GM19372 (cell line): ENCODE measurements at regions not wholly inside any gene's neighbourhood (a gene's known extent, or its start where the extent isn't known, plus 50 kb on each side); places are given as distances from the start of the nearest gene placed in this dataset.
"Not testable (repeated sequence)": the region's sequence is repeated elsewhere in the genome, so short reads cannot be mapped to it uniquely, and the experiment has no call there.

Experiments
- ATAC-seq: cut with Tn5 transposase; IDR thresholded peaks from one replicate; pipeline ENCODE4 v1.9.1; 2021; ENCODE audit warnings: mild to moderate bottlenecking, low read depth, moderate library complexity; ENCODE audit not compliant: unreplicated experiment

- no peak for ATAC-seq
These were observed 52.2 kb downstream of the CALML3 start for GRCh38 chr10:5576780-5577624.

DNA sequence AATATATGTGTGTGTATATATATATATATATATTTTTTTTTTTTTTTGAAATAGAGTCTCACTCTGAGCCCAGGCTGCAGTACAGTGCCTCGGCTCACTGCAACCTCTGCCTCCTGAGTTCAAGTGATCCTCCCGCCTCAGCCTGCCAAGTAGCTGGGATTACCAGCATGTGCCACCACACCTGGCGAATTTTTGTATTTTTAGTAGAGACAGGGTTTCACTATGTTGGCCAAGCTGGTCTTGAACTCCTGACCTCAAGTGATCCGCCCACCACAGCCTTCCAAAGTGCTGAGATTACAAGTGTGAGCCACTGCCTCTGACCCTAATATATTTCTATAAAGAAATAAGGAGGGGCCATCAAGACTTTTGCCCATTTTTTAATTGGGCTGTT is 55.3 kb downstream of the CALML3 start:
- not testable (repeated sequence) for ATAC-seq

GRCh38 chr10:5581670-5582566 is 57.2 kb downstream of the CALML3 start:
- ATAC-seq, result peak; percentile 55

DNA sequence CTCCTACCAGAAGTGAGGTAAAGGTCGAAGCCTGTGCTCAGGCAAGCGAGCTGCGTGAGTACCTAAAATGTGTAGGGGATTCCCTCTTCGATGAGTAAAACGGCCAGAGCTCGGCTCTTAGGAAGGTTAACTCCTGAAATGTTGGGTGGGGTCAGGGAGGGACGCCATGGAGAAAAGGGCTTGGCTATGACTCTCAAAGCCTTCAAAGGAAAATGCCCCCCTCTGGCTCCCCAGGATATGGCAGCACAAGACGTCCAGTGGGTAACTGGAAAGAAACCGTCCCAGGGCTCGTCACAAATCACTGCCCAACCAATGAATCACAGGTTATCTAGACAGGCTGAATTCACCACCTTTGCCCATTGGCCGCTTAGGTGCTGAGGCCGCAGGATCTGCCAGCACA is 58.0 kb downstream of the CALML3 start:
- ATAC-seq, result no peak

DNA sequence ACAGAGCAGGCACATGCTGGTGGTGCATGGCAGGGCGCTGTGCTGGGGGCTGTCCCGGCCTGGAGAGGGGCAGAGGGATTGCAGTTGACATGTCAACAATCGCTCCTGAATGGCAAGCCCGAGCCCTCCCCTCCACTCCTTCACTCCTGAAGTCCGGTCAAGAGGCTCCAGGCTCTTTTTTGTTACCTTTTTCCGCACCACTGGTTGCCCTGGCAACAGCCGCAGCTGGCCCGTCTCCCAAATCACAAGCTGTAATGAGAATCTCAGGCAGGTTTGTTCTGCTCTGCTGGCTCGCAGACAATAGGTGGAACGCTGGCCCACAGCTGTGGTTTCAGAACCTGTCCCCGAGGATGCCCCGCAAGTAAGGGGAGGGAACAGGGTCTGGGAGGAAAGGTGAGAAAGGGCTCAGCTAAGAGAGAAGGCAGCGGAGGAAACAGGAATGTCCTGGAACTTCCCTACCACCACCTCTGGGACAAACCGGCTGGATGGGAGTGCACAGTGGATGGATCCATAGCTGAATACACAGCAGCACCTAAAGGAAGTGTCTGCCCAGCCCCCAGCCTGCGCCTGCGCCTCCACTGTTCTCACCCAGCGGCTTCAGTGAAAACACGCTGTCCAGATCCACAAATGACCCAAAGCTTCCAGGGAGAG is 58.9 kb downstream of the CALML3 start:
- ATAC-seq, result no peak

DNA sequence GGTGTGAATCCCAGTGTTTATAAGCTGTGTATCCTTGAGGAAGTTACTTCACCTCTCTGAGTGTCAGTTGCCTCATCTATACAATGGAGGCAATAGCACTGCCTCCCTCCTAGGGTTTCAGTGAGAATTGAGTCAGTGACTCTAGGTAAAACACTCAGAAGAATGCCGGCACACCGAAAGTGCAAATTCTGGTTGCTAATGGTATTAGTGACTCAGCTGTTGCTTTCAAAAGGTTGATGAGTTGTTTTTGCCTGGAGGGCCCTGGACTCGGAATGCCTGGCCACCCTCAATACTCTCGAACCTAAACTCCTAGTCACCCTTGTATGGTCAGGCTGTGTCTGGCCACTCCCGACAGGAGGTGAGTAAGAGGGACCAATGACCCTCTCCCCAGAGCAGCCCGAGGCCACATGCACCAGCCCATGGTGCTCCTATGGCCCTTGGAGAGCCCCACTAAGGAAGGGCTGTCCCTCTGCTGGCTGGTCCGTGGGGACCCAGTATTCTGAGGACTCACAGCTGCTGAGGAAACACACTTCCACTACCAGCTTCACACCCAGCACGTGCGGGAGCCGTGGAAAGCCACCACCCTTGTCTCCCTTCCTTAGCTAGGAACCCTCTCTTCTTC is 60.2 kb downstream of the CALML3 start:
- ATAC-seq, result no peak

DNA sequence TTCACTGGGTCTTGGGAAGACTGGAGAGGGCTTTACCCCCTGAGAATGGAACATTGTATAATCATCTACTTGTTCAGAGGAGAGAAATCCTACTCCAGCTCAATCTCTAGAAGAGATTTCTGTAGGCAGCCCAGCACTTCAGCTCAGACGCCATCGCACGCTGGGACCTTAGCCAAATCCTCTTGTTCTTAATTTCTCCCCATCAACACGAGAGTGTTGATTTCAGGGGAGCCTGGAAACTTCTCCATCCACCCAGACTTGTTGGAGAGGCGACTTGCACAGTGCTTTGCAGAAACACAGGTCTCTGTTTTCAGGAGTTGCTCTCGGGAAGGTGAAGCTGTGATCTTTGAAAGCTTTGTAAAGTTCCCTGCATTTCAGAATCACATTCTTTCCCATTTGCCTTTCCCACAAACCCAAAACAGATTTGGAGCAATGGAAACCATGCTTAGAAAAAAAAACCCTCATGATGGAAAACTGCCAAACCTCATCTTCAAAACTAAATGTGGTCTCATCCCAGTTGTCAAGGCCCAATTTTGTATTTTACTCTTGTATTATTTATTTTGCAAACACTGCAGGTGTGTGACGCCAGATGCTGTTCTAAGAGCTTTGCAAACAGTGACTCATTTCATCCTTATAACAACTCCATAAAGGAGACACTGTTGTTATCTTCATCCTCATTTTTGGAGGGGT is 60.9 kb downstream of the CALML3 start:
- ATAC-seq, result no peak

DNA sequence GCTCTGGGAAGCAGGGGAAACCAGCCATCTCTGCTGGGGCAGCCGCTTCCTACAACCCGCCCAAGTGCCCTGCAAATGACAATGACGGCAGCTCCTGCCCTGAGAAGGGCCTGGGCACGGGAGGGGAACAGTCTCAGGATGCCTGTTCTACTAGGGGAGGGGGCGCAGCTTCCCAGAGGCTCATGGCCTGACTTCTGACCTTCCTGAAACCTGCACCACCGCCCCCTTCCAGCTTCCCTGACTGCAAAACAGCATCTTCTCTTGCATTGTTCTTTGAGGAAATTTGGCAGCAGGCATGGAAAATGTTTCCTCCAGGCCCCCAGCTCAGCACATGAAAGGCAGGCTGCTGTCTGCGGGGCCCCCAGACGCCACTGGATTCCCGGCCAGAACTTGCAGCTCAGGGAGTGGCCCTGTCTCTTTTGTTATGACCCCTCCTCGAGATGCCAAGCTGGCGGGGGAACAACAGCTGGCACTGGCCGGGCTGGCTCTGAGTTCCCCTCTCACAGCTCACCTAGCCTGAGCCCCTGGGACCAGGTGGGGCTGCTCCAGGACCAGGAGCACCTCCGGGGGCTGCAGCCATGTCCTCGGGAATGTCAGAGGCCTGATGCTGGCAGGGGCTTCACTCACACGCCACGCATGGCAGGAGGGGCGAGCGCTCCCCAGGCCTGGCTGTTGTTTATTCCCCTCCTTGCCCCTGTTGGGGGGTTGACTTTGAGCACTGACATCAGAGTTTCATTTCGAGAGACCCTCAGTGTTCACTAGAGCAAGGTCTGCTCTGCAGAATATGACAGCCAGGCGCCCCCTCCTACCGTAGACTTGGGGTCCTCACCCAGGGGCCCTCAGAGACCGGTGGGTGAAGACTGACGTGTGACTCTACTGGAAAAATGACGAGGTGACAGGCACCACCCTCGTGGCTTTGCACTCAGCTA is 62.7 kb downstream of the CALML3 start:
- no peak for ATAC-seq

GRCh38 chr10:5588080-5588453 is 63.3 kb downstream of the CALML3 start:
- no peak for ATAC-seq

- no peak for ATAC-seq
These were observed 63.8 kb downstream of the CALML3 start for GRCh38 chr10:5588603-5589002.
